Epithelial cell of prostate (primary cell): ENCODE measurements at regions not wholly inside any gene's neighbourhood (a gene's known extent, or its start where the extent isn't known, plus 50 kb on each side); places are given as distances from the start of the nearest gene placed in this dataset.
"Not testable (repeated sequence)": the region's sequence is repeated elsewhere in the genome, so short reads cannot be mapped to it uniquely, and the experiment has no call there.

ENCODE experiments used
- DNase-seq: peaks from one replicate; pipeline ENCODE4 v3.0.0-alpha.2; 2011; ENCODE audit warnings: low read depth, low spot score
- H3K27ac ChIP-seq: fragments of 450-650 bp; 2 replicates; pipeline ENCODE4 v1.5.1; 2017; ENCODE audit warnings: mild to moderate bottlenecking

DNA sequence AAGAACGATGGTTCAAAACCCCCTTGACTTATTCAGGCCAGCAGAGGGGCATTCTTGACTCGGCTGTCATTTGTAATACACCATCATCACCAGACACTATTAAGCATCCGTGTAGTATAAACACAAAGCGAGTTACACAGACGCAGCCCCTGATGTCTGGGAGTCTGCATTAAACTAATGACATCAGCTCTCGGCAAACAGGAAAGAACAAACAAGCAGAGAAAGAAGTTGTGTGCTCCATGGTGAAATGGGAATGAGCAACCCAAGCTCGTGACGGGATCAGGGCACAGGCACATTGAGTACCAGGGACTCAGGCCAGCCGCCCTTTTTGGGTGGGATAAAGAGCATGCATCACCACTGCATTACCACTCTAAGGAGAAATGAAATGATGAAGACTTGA is 460.1 kb downstream of the MED13L start:
- H3K27ac ChIP-seq: no peak overlapping the region
- no peak for DNase-seq

DNA sequence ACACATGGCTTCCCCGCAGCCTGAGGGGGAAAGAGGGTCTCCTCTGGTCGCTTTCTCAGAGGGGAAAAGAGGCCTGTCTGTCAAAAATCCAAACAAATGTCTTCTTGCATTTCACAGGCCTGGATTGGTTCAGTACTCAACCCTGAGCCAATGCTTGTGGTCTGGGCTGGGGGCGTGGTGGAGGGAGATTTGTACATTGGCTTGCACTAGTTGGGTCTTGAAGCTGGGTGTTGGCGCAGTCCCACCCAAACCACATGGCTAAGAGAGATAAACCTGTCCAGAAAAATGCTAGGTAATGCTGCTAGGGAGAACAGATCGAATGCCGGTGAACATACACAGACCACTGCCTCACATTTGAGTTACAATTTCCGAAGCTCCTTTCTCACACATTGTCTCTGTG is 461.6 kb downstream of the MED13L start:
- DNase-seq: no peak
- H3K27ac ChIP-seq: no peak overlapping the region

DNA sequence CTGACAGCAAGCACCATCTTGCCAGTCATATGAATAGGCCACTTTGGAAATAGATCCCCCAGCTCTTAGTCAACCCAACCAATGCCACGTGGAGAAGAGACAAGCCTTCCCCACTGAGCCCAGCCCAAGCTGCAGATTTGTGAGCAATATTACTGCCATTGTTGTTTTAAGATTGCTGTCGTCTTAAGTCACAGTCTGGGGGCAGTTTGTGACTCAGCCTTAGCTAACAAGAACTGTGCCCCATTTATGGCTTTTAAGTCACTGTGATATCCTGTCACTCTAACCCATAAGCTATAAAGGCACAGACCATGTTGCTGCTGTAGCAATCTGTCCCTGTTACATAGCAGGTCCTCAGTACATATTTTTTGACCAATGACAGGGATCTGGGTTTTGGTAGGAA is 464.2 kb downstream of the MED13L start:
- no peak for DNase-seq
- no peak overlapping the region for H3K27ac ChIP-seq

DNA sequence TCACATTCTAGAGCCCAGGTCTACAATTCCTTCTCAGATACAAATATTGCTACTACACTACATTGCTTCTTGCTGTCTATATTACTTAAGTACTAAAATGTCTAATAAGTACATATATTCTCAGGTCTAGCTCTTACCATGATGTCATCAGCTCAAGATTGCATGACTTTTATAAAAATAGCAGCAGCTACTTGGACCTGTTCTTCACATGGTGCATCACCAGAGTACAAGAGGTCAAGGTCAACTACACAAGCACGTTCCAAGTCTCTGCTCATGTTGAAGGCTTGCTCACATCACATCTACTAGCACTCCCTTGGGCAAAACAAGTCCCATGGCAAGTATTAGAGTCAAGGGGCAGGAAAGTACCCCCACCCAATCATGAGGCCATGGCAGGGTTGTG is 465.6 kb downstream of the MED13L start:
- DNase-seq: no peak
- H3K27ac ChIP-seq: no peak overlapping the region

DNA sequence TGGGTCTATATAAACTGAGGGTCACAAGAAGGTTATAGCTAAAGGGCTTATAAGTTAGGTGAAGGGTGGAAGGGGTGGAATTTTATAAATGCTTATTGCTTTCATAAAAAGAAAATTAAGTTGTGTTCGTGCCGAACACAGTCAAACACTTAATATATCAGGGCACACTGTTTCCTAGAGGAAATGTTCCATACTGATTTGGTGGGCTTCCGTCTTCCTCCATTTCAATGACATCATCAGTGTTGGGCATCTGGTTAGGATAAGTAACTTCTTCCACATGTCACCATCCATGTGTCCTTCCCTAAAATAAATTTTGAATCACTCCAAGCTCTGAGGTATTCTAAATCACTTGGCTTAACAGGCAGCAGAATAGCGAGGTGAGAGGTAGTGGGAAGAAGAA is 466.4 kb downstream of the MED13L start:
- no peak for DNase-seq
- no peak overlapping the region for H3K27ac ChIP-seq

DNA sequence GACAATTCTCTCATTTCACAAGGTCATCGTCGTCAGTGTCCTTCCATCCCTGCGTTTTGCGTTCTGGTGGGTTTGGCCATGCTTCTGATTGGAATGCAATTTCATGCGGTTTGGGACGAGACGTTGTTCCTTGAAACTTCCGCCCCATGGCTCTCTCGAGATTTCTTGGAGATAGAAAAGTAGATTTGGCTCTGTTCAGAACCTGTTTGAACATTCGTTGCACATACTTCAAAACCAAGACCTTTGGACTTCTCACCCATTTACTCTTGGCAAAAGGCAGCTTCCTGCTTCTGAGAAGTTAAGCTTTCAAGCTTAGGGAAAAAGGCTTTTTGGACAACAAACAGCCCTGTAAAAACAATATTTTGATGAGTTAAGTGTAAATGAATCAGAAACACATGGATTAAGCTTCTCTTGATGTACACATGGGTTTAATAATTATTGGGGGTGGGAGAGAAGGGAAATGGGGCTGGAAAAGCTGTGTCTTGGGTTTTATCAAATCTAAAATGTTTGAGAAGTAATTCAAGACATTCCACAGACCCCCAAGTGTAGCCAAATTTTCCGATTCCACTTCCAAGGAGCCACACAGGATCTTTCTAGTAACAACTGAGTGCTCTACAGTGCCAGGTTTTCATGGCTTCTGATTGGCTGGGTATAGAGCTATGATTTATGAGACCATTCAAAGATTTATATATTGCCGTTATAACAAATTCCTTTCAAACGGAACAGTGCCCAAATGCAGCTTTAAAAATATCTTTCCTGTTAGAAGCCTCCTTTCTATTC is 467.2 kb downstream of the MED13L start:
- H3K27ac ChIP-seq: no peak overlapping the region
- DNase-seq: no peak

DNA sequence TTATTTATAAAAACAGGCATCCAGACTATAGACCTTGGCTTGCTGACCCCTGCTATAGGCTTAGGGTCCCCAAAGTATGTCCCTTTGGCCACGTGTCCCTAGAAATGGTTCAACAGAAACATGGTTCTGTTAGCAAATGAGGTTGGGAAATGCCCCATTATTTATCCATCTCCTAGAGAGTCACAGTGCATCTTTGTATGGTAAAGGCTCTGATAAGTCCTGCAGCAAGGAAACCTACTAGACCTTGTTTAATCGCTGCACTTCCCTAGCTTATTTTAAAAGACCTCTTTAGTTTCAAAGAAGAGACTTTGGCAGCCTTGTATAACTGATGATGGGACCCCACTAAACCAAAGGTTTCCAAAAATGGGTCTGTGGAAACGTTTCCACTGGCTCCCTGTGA is 471.5 kb downstream of the MED13L start:
- DNase-seq: no peak
- H3K27ac ChIP-seq: no peak overlapping the region

DNA sequence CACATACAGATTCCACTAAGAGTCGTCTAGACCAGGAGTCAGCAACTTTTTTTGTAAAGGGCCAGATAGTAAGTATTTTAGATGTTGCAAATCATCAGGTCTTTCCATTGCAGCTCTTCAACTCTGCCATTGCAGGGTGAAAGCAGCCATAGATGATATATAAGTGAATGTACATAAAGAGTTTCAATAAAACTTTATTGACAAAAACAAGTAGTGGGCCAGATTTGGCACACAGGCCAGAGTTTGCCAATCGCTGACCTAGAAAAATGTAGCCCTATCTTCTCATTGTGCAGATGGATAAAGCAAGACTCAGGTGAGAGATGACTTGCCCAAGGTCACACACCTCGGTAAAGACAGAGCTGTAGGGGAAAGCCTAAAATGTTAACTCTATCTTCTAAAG is 474.7 kb downstream of the MED13L start:
- H3K27ac ChIP-seq: no peak overlapping the region
- no peak for DNase-seq

DNA sequence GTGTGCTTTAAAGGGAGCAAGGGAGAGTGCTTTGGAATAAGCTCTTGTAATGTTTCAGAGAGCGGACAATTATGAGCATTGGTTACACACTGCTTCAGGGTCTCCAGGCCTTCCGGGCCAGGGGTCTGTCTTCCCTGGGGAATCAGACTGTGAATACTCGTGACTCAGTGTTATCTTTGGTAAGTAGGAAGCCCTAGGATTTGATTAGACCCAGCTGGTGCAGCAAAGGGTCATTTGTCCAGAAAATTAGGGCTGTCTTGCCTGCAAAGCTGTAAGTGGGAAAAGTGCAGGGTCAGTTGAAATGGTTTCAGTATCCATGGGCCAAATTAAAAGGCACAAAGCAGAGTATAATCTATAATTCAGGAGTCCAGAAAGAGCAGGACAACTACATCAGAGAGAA is 475.6 kb downstream of the MED13L start:
- DNase-seq: no peak
- no peak overlapping the region for H3K27ac ChIP-seq

DNA sequence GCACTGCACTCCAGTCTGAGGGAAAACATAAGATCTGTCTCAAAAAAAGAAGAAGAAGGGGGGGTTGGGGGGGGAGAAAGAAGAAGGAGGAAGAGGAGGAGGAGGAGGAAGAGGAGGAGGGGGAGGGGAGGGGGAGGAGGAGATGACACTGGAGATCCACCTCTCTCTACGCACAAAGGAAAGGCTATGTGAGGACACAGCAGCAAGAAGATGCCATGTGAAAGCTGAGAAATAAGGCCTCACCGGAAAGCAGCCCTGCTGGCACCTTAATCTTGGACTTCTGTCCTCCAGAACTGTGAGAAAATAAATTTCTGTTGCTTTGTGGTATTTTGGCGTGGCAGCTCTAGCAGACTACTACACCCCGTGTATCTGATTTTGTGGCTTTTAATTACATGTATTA is 477.9 kb downstream of the MED13L start:
- no peak for DNase-seq
- H3K27ac ChIP-seq: no peak overlapping the region

DNA sequence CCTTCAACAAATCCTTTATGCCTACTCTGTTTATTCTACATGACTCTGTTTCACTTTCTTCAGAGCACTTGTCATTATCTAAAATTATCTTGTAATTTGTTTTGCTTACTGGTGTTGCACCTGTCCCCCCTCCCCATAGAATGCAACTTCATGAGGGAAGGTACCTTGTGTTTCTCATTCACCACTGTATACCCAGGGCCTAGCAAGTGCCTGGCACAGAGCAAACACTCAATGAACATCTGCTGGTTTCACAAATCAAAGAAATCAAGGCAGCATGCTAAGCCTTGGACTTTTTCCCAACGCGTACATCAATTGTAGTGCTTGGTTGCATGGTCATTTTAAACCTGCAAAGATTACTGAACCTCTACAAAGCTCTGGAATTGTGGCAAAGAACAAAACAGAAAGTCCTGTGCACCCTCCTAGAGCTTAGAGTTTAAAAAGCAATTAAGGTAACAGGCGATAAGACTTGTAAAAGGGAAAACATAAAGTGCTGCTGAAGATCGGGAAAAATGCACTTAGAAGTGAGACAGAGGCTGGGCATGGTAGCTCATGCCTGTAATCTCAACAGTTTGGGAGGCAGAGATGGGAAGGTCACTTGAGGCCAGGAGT is 479.1 kb downstream of the MED13L start:
- no peak overlapping the region for H3K27ac ChIP-seq
- no peak for DNase-seq

DNA sequence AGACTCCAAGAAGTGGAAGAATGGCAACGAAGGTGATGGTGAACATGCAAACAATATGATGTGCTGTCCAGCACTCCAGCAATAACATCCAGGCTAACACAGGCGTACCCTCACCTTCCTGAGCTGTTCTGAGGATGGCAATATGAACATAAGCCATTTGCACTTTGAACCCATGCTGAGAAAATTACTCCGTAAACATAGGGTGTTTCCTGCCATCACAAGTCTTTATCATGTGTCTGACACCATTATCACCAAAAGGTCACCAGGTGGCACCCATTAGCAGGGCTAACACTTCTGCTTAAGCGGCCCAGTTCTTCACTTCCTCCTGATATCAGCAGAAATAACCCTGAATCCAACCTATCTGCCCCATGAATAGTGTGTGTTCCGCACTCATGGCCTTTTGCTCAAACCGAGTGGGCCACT is 482.8 kb downstream of the MED13L start:
- H3K27ac ChIP-seq: no peak overlapping the region
- no peak for DNase-seq

DNA sequence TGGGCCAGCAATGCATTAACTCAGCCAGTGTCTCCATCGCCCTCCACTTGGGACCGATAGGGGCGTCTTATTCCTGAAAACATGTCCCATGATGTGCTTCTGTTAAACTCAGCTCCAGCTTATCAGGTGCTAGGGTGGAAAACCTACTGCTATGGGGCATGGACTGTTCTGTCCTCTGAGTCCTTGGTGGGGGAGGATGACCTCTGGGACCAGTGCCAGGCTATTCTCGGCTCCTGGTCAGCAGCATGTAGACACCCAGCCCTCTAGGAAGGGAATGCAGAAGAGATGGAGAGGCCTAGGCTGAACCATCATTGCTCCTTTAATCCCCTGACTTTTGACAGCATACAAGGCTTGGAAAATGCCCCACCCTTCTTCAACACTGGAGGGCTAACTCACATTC is 486.2 kb downstream of the MED13L start:
- no peak overlapping the region for H3K27ac ChIP-seq
- no peak for DNase-seq

DNA sequence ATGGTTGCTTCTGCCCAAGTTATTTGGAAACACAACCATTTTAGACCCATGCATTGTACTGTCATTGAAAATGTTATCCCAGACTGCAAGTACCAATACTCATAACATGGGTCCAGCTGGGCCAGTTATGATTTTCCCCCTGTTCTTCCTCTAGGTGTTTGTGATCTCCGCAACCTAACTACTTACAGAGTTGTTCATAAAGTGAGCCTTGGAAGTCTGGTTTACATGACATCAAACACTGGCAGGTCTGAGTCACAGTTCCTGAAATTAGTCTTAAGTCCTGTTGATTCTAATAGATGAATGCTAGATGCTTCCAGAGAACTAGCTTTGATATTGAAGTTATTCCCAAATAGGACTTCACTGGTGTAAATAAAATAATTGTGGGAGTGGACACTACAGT is 487.0 kb downstream of the MED13L start:
- H3K27ac ChIP-seq: no peak overlapping the region
- DNase-seq: no peak

DNA sequence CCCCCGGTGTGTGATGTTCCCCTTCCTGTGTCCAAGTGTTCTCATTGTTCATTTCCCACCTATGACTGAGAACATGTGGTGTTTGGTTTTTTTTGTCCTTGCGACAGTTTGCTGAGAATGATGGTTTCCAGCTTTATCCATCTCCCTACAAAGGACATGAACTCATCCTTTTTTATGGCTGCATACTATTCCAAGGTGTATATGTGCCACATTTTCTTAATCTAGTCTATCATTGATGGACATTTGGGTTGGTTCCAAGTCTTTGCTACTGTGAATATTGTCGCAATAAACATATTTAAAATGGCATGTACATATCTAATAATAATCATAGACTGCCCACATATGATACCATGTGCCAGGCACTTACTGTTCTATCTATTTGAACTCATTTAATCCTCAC is 491.0 kb downstream of the MED13L start:
- not testable (repeated sequence) for H3K27ac ChIP-seq, DNase-seq

DNA sequence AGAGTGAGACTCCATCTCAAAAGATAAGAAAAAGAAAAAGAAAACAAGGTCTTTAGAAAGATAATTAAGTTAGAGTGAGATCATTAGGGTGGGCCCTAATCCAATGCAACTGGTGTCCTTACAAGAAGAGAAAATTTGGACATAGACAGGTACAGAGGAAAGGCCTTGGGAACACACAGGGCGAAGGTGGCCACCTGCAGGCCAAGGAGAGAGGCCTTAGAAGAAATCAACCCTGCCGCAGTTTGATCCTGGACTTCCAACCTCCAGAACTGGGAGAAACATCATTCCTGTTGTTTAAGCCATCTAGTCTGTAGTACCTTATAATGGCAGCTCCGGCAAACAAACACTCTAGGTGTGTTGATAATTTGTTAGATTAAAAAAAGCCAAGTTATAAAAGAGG is 491.9 kb downstream of the MED13L start:
- DNase-seq: no peak
- no peak overlapping the region for H3K27ac ChIP-seq

DNA sequence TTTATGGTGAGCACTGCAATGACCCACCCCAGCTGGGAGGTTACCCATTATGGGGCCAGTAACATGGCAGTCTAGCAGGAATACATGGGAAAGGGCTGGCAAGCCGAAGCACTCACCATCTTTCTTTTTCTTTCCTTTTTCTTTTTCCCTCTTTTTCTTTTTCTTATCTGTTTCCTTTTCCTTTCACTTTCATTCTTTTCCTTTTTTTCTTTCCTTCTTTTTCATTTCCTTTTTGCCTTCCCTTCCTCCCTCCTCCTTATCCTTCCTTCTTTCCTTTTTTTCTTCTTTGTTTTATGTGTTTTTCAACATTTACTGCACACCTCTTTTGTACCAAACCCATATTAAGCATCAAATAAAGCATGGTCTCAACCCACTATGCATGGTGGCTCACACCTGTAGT is 501.1 kb downstream of the MED13L start:
- H3K27ac ChIP-seq: no peak overlapping the region
- no peak for DNase-seq

DNA sequence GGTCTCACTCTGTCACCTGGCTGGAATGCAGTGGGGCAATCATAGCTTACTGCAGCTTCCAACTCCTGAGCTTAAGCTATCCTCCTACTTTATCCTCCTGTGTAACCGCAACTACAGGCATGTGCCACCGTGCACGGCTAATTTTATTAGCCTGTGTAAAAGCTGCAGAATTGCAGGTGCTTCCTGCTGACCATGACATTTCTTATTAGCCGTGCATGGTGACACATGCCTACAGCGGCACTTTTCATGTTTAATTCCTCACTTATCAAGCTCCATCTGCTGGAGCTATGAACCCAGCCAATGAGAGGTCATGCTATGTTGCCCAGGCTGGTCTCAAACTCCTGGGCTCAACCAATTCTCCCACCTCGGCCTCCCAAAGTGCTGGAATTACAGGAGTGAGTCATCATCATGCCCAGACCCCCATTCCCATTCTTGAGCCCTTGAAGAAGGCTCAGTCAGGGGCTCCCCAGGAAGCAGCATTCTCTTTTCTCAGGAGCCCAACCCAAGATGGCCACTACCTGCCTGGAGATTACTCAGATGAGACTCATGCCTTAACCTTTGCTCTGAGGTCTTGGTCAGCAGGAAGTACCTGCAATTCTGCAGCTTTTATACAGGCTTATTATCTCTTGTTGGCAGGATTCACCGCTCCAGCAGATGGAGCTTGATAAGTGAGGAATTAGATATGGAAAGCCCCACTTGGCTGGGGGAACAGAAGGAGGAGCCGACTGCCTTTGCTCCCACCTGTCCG is 503.2 kb downstream of the MED13L start:
- no peak for DNase-seq

DNA sequence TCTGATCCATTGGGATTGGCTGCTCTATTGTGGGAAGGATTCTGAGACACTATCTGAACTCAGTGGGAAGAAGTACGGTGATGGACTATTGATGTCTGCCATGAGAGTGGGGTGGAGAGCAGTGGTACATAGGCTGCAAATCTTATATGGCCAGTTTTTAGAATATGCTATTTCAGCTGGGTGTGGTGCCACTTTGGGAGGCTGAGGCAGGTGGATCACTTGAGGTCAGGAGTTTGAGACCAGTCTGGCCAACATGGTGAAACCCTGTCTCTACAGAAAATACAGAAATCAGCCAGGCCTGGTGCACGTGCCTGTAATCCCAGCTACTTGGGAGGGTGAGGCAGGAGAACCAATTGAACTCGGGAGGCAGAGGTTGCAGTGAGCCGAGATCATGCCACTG is 505.9 kb downstream of the MED13L start:
- no peak for DNase-seq
- H3K27ac ChIP-seq: no peak overlapping the region

More for the DNA sequence above, 503.2 kb downstream of the MED13L start:
- H3K27ac ChIP-seq: no peak overlapping the region

DNA sequence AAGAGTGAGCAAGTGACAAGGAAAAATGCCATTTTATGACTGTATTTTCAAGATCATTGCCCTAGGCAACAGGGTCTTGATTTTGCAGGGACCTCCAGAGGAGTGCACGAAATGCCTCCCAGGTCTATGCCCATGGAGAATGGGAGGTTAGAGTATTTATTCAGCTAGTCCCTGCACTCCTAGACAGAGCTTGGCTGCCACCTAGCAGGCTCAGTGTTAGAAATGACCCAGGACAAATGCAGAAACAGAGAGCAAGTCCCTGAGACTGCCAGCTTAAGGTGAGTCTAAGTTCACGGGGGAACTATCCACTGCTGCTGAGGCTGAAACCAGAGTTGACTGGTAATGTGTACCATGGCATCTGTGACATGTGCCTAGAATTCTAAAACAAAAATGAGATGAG is 506.4 kb downstream of the MED13L start:
- no peak overlapping the region for H3K27ac ChIP-seq

DNA sequence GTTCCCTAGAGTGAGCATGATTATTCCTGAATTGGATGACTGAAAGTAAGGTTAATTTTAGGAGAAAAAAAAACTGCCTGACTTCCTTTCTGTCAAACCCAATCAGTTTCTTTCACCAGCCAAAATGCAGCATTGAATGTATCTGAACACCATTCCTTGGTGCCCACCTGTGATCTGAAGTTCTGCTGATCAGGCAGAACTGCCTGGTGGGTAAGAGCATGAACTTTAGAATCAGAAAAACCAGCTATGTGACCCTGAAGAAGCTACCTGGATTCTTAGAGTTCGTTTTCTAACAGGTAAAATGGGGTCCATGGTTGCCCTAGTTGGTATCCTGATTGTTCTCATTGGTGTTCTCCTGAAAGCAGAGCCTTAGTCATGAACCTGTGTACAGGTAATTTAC is 506.9 kb downstream of the MED13L start:
- H3K27ac ChIP-seq: no peak overlapping the region
- DNase-seq: no peak

More for the DNA sequence above, 506.4 kb downstream of the MED13L start:
- DNase-seq: no peak
